Effector memory CD4-positive, alpha-beta T cell (primary cell): ENCODE measurements at regions not wholly inside any gene's neighbourhood (a gene's known extent, or its start where the extent isn't known, plus 50 kb on each side); places are given as distances from the start of the nearest gene placed in this dataset.

Experiments
- DNase-seq, 3 donors: peaks; one replicate each; pipeline ENCODE4 v3.0.0-alpha.2; 2020
- H3K27ac ChIP-seq: 2 replicates; pipeline ENCODE4 v1.7.0; 2013; ENCODE audit warnings: mild to moderate bottlenecking, low read length, moderate library complexity; ENCODE audit not compliant: insufficient read depth, poor library complexity, severe bottlenecking
- H3K27me3 ChIP-seq: replicated peaks from 2 replicates; pipeline ENCODE4 v1.7.0; 2013; ENCODE audit warnings: mild to moderate bottlenecking, low read length; ENCODE audit not compliant: insufficient read depth, control insufficient read depth, poor library complexity, severe bottlenecking
- H3K36me3 ChIP-seq: 2 replicates; pipeline ENCODE4 v1.7.0; 2013; ENCODE audit warnings: mild to moderate bottlenecking, low read length, moderate library complexity; ENCODE audit not compliant: control insufficient read depth, insufficient read depth
- H3K4me1 ChIP-seq: 2 replicates; pipeline ENCODE4 v1.7.0; 2013; ENCODE audit warnings: low read length, mild to moderate bottlenecking; ENCODE audit not compliant: control insufficient read depth, insufficient read depth, poor library complexity, severe bottlenecking
- H3K4me3 ChIP-seq: 2 replicates; pipeline ENCODE4 v1.7.0; 2013; ENCODE audit warnings: low read length, low read depth, mild to moderate bottlenecking; ENCODE audit not compliant: insufficient read depth, poor library complexity, severe bottlenecking
- H3K9me3 ChIP-seq: 2 replicates; pipeline ENCODE4 v1.7.0; 2013; ENCODE audit warnings: mild to moderate bottlenecking, low read length, moderate library complexity; ENCODE audit not compliant: control insufficient read depth

DNA sequence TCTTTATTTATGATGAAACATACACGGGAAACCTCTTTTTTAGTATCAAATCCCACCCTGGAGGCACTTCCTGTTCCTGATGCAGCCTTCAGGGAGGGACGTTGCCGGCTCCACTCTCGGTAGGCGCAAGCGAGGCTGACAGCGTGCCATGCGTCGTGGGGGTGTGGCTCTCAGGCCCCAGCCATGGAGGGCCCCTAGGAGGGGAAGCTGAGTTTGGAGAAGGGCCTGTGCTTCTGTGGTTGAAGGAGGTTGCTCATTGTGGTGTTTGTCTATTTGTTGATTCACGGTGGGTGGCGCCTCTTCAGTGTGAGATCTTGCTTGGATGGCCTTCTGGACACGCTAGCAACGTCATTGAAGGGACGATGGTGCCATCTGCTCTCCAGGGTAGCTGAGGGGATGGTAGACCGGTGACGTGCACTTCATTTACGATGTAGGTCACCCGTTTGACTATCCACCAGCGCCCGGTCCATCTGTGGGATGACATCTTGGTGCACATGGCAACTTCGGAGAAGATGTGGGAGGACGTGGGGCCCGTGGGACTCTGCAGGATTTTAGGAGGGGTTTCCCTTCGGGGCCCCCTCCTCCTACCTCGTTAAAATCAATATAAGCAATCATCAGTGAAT, 126.3 kb upstream of the RTL1 start:
- H3K36me3 ChIP-seq: no peaks in the 10 kb centered on the region
- no peaks in the 10 kb centered on the region for H3K4me1 ChIP-seq
- DNase-seq: no peak
- H3K27ac ChIP-seq: no peak overlapping the region
- no peaks in the 10 kb centered on the region for H3K9me3 ChIP-seq
- no peak overlapping the region for H3K4me3 ChIP-seq
- H3K27me3 ChIP-seq: no peaks in the 10 kb centered on the region

DNA sequence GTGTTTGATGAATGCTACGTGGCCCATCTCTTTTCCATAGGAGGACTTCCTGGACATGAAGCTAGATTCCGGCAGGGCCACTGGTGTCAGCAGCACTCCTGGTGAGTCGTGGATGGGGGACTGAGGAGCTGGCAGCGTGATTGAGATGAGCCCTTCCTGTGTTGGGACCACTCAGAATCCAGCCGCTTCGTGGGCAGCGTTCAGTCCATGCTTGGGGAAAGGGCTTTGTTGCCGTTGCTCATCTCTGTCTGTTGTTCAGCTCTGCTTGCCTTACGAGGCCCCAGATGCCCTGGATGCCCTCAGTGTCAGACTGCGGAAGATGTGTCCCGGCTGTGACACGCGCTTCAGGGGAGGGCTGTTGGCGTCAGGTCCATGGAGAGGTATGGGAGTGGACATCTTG, 127.1 kb upstream of the RTL1 start:
- Histone ChIP-seq H3K9me3 (no peaks in the 10 kb centered on the region), H3K4me1 (no peaks in the 10 kb centered on the region), H3K36me3 (no peaks in the 10 kb centered on the region), H3K27ac (no peak overlapping the region), H3K27me3 (no peaks in the 10 kb centered on the region), H3K4me3 (no peak overlapping the region)
- no peak for DNase-seq

DNA sequence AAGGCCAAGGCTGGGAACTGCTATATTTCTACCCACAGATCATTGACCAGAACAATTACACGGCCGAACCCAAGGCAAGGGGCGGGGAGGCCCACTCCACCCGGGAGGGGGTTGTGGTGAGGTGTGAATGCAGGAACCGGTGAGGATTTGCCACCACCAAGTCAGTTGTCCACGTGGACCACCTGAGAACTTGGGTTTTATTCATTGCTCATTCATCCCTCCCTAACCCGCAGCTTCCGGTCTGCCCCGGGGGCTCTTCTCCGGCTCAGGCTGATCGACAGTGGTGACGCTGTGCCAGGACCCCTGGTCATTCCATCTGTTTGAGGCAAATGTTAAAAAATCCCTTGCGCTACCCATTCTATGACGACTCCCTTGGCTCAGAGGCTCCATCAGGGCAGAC, 127.7 kb upstream of the RTL1 start:
- H3K9me3 ChIP-seq: no peaks in the 10 kb centered on the region
- H3K27ac ChIP-seq: no peak overlapping the region
- H3K4me1 ChIP-seq: no peaks in the 10 kb centered on the region
- DNase-seq: no peak
- H3K36me3 ChIP-seq: no peaks in the 10 kb centered on the region
- H3K4me3 ChIP-seq: no peak overlapping the region
- H3K27me3 ChIP-seq: no peaks in the 10 kb centered on the region

DNA sequence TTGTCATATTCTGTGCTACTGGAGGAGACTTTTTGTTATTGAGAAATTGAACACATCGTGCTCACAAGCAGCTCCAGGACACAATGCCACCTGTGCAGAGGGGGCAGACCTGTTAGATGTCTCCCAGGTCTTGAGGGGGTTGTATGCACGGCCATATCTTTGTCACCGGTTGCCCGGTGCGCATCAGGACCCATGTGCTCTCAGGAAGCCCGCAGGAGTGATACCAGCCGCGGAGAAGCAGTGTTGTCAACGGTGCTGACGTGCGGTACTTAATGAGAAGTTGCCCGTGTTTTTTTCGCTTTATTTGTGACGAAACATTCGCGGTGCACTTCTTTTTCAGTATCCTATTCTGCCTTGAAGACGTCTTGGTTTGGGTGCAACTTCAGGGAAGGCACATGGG, 128.2 kb upstream of the RTL1 start:
- DNase-seq: no peak
- no peaks in the 10 kb centered on the region for H3K36me3 ChIP-seq
- H3K4me1 ChIP-seq: no peaks in the 10 kb centered on the region
- H3K27me3 ChIP-seq: no peaks in the 10 kb centered on the region
- H3K27ac ChIP-seq: no peak overlapping the region
- no peaks in the 10 kb centered on the region for H3K9me3 ChIP-seq
- H3K4me3 ChIP-seq: no peak overlapping the region

DNA sequence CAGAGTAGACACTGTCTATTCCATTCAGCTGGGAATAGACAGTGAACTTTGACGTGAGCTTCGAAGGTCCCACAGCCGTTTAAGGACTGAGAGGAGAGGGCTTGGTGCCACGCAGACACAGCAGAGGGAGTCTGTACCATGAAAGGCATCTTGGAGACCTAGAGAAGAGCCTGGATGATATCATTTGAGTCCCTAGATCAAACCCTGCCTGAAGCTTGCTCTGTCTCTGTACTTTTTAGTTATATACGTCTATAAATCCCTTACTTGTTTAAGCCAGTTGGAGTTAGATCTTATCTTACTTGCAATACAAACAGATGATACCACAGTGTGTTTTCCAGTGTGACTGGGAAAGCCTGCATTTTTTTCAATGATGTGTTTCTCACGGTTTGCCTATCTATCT, 128.9 kb upstream of the RTL1 start:
- H3K4me1 ChIP-seq: no peaks in the 10 kb centered on the region
- no peak for DNase-seq
- H3K27me3 ChIP-seq: no peaks in the 10 kb centered on the region
- no peaks in the 10 kb centered on the region for H3K36me3 ChIP-seq
- no peaks in the 10 kb centered on the region for H3K9me3 ChIP-seq
- no peak overlapping the region for H3K4me3 ChIP-seq
- H3K27ac ChIP-seq: no peak overlapping the region

DNA sequence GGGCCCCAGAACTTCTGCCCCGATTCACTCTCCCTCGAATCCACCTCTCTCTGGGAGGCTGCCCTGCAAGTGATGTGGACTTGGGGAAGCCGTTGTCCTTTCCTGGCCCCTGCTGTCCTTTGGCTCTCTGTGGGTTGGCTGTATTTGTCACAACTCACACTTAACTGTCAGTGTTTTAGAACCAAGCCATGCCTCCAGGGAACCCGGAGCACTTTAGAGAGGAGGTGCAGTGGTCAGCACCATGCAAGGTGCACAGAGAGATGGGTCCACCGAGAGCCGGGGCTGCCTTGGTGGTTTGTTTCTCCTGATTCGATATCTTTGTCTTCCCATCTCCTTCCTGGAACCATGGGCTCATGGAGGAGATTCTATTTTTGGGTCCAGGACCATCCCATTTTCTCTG, 129.5 kb upstream of the RTL1 start:
- Histone ChIP-seq H3K27me3 (no peaks in the 10 kb centered on the region), H3K27ac (no peak overlapping the region), H3K4me3 (no peak overlapping the region), H3K4me1 (no peaks in the 10 kb centered on the region), H3K36me3 (no peaks in the 10 kb centered on the region), H3K9me3 (no peaks in the 10 kb centered on the region)
- DNase-seq: no peak

DNA sequence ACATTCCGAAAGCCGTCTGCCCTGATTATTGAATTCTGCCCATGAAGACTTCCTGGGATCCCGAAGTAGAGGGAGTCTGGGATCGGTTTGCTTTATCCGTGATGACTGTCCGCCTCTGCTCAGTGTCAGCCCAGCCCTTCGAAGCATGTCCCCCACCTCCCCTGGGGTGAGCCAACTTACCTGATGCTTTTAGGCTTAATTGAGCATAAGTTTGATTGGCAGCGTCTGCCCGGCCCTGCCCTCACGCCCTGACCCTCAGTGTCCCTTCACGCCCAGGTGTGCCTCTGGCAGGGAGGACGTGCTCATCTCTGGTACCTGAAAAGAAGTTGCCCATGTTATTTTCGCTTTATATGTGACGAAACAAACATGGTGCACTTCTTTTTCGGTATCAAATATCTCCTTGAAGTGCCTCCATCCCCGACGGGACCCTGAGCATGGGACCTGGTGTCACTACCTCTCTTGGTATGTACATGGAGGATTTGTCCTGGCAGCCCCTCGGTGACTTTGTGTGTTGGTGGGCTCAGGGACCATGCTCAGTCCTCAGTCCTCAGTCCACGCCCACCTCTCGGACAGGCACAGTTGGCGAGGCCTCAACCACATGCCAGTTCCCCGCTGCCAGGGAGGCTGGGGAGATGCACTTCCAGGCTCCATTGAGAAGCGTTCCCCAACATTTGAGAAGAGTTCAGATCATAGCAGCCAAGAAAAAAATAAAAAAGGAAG, 130.1 kb upstream of the RTL1 start:
- Histone ChIP-seq H3K36me3 (no peaks in the 10 kb centered on the region), H3K27ac (no peak overlapping the region), H3K27me3 (no peaks in the 10 kb centered on the region), H3K4me3 (no peak overlapping the region), H3K4me1 (no peaks in the 10 kb centered on the region), H3K9me3 (no peaks in the 10 kb centered on the region)
- no peak for DNase-seq

DNA sequence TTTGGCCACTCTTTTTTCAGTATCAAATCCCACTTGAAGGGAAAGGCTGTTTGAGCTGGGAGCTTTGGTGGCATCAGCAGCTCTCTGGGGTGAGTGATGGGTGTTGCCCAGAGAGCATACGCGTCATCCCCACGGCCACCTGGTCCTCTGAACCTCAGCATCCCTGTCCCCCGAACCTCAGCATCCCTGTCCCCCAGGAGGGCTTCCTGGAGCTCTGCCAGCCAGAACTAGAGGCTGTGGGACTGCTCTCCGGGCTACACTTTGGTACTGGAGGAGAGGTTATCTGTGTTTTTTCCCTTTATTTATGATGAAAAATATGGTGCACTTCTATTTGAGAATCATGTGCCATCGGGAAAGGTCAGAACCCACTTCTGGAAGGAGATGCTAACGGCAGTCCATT, 131.5 kb upstream of the RTL1 start:
- H3K27me3 ChIP-seq: no peaks in the 10 kb centered on the region
- no peak overlapping the region for H3K4me3 ChIP-seq
- no peak overlapping the region for H3K27ac ChIP-seq
- DNase-seq: no peak
- no peaks in the 10 kb centered on the region for H3K9me3 ChIP-seq
- H3K36me3 ChIP-seq: no peaks in the 10 kb centered on the region
- no peaks in the 10 kb centered on the region for H3K4me1 ChIP-seq

DNA sequence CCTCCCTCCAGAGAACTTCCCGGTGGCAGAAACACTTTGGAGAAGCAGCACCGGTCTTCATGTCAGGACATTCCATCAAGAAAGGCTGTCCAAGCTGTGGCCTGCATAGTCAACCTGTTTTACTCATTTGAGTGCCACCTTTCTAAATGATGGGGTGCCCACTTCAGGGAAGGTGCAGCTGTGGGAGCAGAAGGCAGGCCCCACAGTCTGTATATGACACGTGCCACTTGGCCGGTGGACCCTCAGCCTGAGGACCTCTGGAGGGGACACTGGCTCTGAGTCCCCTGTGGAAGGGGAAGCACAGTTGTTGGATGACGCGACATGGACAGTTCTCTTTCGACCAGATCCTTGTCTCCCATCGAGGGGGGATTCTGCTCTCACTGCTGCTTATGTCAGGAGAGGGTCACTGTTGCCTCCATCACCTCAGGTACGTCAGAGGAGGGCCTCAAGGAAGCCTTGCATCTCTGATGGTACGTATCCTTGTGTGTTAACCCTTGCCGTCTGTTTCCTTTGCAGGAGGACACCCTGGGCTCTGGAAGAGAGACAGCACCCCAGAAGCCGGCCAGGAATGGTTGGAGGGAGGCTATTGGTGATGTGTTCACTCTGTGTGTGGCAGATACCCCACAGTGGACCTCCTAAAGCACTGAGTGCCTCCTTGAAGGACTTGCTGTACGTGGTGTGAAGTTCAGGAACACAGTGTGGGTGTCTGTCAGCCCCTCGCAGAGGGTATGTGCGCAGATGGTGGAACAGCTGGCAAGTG, 132.1 kb upstream of the RTL1 start:
- Histone ChIP-seq H3K4me3 (no peak overlapping the region), H3K9me3 (no peaks in the 10 kb centered on the region), H3K27me3 (no peaks in the 10 kb centered on the region), H3K36me3 (no peaks in the 10 kb centered on the region), H3K27ac (no peak overlapping the region), H3K4me1 (no peaks in the 10 kb centered on the region)
- no peak for DNase-seq
